Progenitor cell of endocrine pancreas (in vitro differentiated cells): ENCODE measurements at regions not wholly inside any gene's neighbourhood (a gene's known extent, or its start where the extent isn't known, plus 50 kb on each side); places are given as distances from the start of the nearest gene placed in this dataset.
"Not testable (repeated sequence)": the region's sequence is repeated elsewhere in the genome, so short reads cannot be mapped to it uniquely, and the experiment has no call there.

Experiments
- DNase-seq: peaks from one replicate; pipeline ENCODE4 v3.0.0; 2021; ENCODE audit warnings: low spot score; ENCODE audit not compliant: unreplicated experiment
- H3K27ac Mint-ChIP-seq: 2 replicates; pipeline ENCODE4 v1.8.0; 2021; ENCODE audit warnings: mild to moderate bottlenecking, moderate library complexity, mixed read lengths
- H3K27me3 Mint-ChIP-seq: 2 replicates; pipeline ENCODE4 v1.8.0; 2021; ENCODE audit warnings: mixed read lengths
- H3K36me3 Mint-ChIP-seq: 2 replicates; pipeline ENCODE4 v1.8.0; 2022; ENCODE audit warnings: mixed read lengths; ENCODE audit not compliant: insufficient read depth
- H3K4me1 Mint-ChIP-seq: 2 replicates; pipeline ENCODE4 v1.8.0; 2021; ENCODE audit warnings: low read depth, mixed read lengths
- H3K4me3 Mint-ChIP-seq: 2 replicates; pipeline ENCODE4 v1.8.0; 2021; ENCODE audit warnings: low read depth, mild to moderate bottlenecking, moderate library complexity, mixed read lengths
- H3K9me3 Mint-ChIP-seq: 2 replicates; pipeline ENCODE4 v1.8.0; 2021; ENCODE audit warnings: low read depth, mixed read lengths
- CTCF ChIP-seq: fragments of 200-600 bp; sonication (generic); IDR thresholded peaks from one replicate; pipeline ENCODE4 v1.5.0; 2021; ENCODE audit warnings: antibody characterized with exemption, mild to moderate bottlenecking; ENCODE audit not compliant: unreplicated experiment

- DNase-seq, result no peak
- H3K4me3 Mint-ChIP-seq, result no peak overlapping the region
- no peaks in the 10 kb centered on the region for H3K27me3 Mint-ChIP-seq
- H3K27ac Mint-ChIP-seq, result peak overlapping the region; percentile 4
- no peaks in the 10 kb centered on the region for H3K36me3 Mint-ChIP-seq
- no peak for TF ChIP-seq CTCF
- peaks cover 15% of the 10 kb centered on the region for H3K4me1 Mint-ChIP-seq
- no peaks in the 10 kb centered on the region for H3K9me3 Mint-ChIP-seq
Measured at GRCh38 chr15:75770131-75770530, 57.5 kb upstream of the CSPG4 start.

GRCh38 chr15:75768526-75768925 is 55.9 kb upstream of the CSPG4 start:
- H3K4me1 Mint-ChIP-seq, result peaks cover 18% of the 10 kb centered on the region
- not testable (repeated sequence) for H3K27me3 Mint-ChIP-seq, H3K4me3 Mint-ChIP-seq, H3K36me3 Mint-ChIP-seq, H3K27ac Mint-ChIP-seq, DNase-seq, H3K9me3 Mint-ChIP-seq

GRCh38 chr15:75765551-75766305 is 53.1 kb upstream of the CSPG4 start:
- not testable (repeated sequence) for DNase-seq, H3K27ac Mint-ChIP-seq, H3K9me3 Mint-ChIP-seq, H3K4me3 Mint-ChIP-seq, H3K36me3 Mint-ChIP-seq, H3K27me3 Mint-ChIP-seq
- peaks cover 16% of the 10 kb centered on the region for H3K4me1 Mint-ChIP-seq

DNA sequence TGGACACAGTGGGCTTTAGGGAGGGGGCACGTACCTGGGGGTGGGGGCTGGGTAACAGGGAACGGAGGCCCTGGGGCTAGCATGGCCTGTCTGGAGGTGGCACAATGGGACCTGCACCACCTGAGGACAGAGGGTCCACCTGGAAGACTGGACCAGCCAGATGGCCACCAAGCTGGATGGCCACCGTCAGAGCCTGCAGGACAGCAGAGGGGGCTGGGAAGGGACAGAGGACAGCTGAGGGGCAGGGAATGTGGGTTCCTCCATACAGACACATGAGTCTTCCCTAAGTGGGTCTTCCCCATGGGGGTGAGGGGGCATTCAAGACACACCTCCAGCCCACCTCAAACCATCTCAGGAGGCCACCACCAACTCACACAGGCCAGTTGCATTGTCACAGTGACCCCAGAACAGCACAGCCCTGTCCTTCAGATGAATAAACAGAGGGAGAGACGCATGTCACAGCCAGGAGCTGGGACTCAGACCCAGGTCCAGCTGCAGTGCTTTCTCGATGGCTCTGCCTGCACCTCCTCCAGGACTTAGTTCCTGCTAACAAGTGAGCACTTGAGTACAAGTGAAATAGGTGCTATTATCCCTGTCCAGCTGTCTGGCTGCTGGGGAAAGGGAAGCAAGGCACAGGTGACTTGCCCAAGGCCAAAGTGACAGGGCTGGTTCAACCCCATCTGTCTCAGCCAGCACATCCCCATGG is 52.4 kb upstream of the CSPG4 start:
- not testable (repeated sequence) for H3K4me3 Mint-ChIP-seq, H3K27me3 Mint-ChIP-seq, H3K9me3 Mint-ChIP-seq, DNase-seq, H3K27ac Mint-ChIP-seq, H3K36me3 Mint-ChIP-seq
- peaks cover 10% of the 10 kb centered on the region for H3K4me1 Mint-ChIP-seq

DNA sequence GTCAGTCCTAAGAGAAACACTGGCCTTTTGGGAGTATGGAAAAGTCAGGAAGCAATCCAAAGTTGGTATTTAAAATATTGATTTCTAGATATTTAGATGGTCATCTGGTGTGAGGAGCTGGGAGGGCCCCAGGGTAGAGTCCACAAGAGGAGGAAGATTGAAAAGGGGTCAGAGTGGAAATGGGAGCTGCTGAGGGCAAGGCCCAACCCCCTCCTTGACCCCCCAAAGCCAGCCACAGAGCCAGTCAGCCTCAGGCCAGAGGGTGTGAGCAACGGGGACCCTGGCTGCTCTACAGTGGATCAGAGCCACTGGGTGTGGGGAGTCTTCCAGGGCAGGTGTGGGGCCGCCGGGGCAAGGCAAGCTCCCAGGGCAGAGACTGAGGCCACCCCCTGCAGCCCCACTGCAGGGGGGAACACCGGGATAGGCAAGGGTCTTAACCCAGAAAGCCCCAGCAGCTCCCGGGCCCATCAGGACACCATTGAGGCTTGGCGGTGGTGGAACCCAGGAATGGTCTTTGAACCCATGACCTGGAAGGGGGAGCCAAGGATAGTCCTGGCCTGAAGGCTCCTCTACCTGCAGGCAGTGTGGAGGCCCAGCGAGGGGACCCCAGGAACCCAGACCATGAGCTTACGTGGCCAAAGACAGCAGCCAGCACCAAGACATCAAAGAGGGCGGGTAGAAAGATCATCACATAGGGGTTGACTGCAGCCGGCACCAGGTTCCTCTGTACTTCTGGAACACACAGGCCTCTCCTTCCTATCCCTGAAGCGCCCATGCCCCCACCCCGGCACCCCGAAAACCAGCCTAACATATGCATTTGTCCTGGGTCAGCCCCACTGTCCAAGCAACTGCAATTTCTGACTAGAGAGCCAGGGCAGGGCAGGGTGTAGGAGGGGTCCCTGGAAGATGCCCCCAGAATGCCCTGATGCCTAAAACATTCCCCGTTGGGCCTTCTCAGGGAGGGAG is 51.3 kb upstream of the CSPG4 start:
- peak overlapping the region; percentile 6 for H3K4me3 Mint-ChIP-seq
- not testable (repeated sequence) for H3K36me3 Mint-ChIP-seq, H3K9me3 Mint-ChIP-seq, H3K27me3 Mint-ChIP-seq, DNase-seq
- peaks cover 12% of the 10 kb centered on the region for H3K4me1 Mint-ChIP-seq
- H3K27ac Mint-ChIP-seq, result peak overlapping the region; percentile 84

- Mint-ChIP-seq H3K9me3 (no peaks in the 10 kb centered on the region), H3K36me3 (no peaks in the 10 kb centered on the region), H3K27ac (peak overlapping the region; percentile 84), H3K4me3 (no peak overlapping the region), H3K27me3 (no peaks in the 10 kb centered on the region), H3K4me1 (peaks cover 14% of the 10 kb centered on the region)
- no peak for DNase-seq
- TF ChIP-seq CTCF, result no peak
Measured at GRCh38 chr15:75763137-75763611, 50.5 kb upstream of the CSPG4 start.
